Hepatocyte (in vitro differentiated cells): ENCODE measurements at regions not wholly inside any gene's neighbourhood (a gene's known extent, or its start where the extent isn't known, plus 50 kb on each side); places are given as distances from the start of the nearest gene placed in this dataset.

ENCODE experiments used
- EZH2 ChIP-seq: fragments of 200-600 bp; sonication (generic); IDR thresholded peaks from 2 replicates; pipeline ENCODE4 v1.6.1; 2016; ENCODE audit warnings: antibody characterized with exemption, mild to moderate bottlenecking, borderline replicate concordance
- EZH2phosphoT487 ChIP-seq: fragments of 200-600 bp; sonication (generic); IDR thresholded peaks from one replicate; pipeline ENCODE4 v1.6.1; 2018; ENCODE audit warnings: antibody characterized with exemption, mild to moderate bottlenecking, low read depth, moderate library complexity; ENCODE audit not compliant: unreplicated experiment, severe bottlenecking
- TF ChIP-seq, protein P1 (sequence below): fragments of 200-600 bp; sonication (generic); IDR thresholded peaks from 2 replicates; pipeline ENCODE4 v1.5.1; 2016; ENCODE audit warnings: antibody characterized with exemption, mild to moderate bottlenecking; ENCODE audit not compliant: poor library complexity

DNA sequence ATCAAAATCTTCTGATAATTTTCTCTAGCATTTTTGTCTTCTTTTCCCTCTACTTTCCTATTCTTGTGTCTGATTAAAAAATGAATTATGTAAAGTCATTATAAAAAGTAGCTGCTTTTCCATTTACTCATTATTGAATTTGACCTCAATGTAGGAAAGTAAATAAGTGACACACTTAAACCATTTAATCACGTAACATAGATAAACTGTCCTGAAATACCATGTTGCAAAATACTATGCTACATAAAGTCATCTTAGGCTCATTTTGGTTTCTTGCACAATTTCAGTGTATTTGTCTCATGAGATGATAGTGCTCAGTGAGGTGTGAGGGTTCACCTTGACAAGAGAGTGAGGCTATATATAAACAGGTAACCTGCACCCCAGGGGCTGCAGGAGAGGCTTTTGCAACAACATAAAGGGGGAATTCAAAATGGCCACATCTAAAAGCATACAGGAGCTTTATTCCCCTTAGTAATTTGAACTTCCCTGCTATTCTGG, 502.7 kb downstream of the RNF144A start:
- TF ChIP-seq, protein P1, sequence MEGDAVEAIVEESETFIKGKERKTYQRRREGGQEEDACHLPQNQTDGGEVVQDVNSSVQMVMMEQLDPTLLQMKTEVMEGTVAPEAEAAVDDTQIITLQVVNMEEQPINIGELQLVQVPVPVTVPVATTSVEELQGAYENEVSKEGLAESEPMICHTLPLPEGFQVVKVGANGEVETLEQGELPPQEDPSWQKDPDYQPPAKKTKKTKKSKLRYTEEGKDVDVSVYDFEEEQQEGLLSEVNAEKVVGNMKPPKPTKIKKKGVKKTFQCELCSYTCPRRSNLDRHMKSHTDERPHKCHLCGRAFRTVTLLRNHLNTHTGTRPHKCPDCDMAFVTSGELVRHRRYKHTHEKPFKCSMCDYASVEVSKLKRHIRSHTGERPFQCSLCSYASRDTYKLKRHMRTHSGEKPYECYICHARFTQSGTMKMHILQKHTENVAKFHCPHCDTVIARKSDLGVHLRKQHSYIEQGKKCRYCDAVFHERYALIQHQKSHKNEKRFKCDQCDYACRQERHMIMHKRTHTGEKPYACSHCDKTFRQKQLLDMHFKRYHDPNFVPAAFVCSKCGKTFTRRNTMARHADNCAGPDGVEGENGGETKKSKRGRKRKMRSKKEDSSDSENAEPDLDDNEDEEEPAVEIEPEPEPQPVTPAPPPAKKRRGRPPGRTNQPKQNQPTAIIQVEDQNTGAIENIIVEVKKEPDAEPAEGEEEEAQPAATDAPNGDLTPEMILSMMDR: no peak
- no peak for TF ChIP-seq EZH2phosphoT487
- no peak for TF ChIP-seq EZH2
